Fibroblast of skin of right quadriceps (primary cell): ENCODE measurements at regions not wholly inside any gene's neighbourhood (a gene's known extent, or its start where the extent isn't known, plus 50 kb on each side); places are given as distances from the start of the nearest gene placed in this dataset.
"Not testable (repeated sequence)": the region's sequence is repeated elsewhere in the genome, so short reads cannot be mapped to it uniquely, and the experiment has no call there.

ENCODE experiments used
- DNase-seq: peaks from one replicate; pipeline ENCODE4 v3.0.0-alpha.2; 2013

- DNase-seq: peak; percentile 58
Measured at GRCh38 chr1:192477630-192478029, 97.9 kb upstream of the RGS1 start.

- DNase-seq: peak; percentile 95
Measured at GRCh38 chr1:192485692-192486436, 89.7 kb upstream of the RGS1 start.

GRCh38 chr1:192488058-192488457 is 87.5 kb upstream of the RGS1 start:
- no peak for DNase-seq

GRCh38 chr1:192489047-192489446 is 86.5 kb upstream of the RGS1 start:
- peak; percentile 90 for DNase-seq

- DNase-seq: peak; percentile 94
Measured at GRCh38 chr1:192489748-192490147, 85.8 kb upstream of the RGS1 start.

GRCh38 chr1:192491804-192492554 is 83.6 kb upstream of the RGS1 start:
- DNase-seq: peak; percentile 12

GRCh38 chr1:192493584-192493983 is 82.0 kb upstream of the RGS1 start:
- DNase-seq: no peak

- DNase-seq: no peak
Measured at GRCh38 chr1:192496369-192497056, 79.1 kb upstream of the RGS1 start.

GRCh38 chr1:192497214-192497794 is 78.3 kb upstream of the RGS1 start:
- DNase-seq: no peak

- DNase-seq: not testable (repeated sequence)
Measured at GRCh38 chr1:192498092-192498491, 77.5 kb upstream of the RGS1 start.

- not testable (repeated sequence) for DNase-seq
Measured at GRCh38 chr1:192499061-192499581, 76.5 kb upstream of the RGS1 start.

- not testable (repeated sequence) for DNase-seq
Measured at GRCh38 chr1:192500541-192500940, 75.0 kb upstream of the RGS1 start.

GRCh38 chr1:192506741-192507155 is 68.8 kb upstream of the RGS1 start:
- peak; percentile 58 for DNase-seq

GRCh38 chr1:192512426-192513162 is 63.0 kb upstream of the RGS1 start:
- no peak for DNase-seq

- DNase-seq: no peak
Measured at GRCh38 chr1:192513196-192513595, 62.4 kb upstream of the RGS1 start.

GRCh38 chr1:192513697-192514096 is 61.9 kb upstream of the RGS1 start:
- no peak for DNase-seq

- DNase-seq: peak; percentile 50
Measured at GRCh38 chr1:192516776-192517297, 58.7 kb upstream of the RGS1 start.

- DNase-seq: not testable (repeated sequence)
Measured at GRCh38 chr1:192517716-192518355, 57.7 kb upstream of the RGS1 start.

GRCh38 chr1:192518700-192519099 is 56.9 kb upstream of the RGS1 start:
- no peak for DNase-seq

- no peak for DNase-seq
Measured at GRCh38 chr1:192521734-192522133, 53.8 kb upstream of the RGS1 start.

- DNase-seq: peak; percentile 31
Measured at GRCh38 chr1:192522673-192523072, 52.9 kb upstream of the RGS1 start.
